ENCODE measurements at regions not wholly inside any gene's neighbourhood (a gene's known extent, or its start where the extent isn't known, plus 50 kb on each side); places are given as distances from the start of the nearest gene placed in this dataset.

- TF ChIP-seq CTCF (IDR thresholded peaks at IDR 0.05) (no peak), POLR2A (IDR thresholded peaks at IDR 0.05) (no peak)
Measured at GRCh38 chr14:43745746-43746145, 761.3 kb downstream of the FSCB start.

Measured in lower leg skin (tissue), 3 donors.